Tibial artery (tissue), 4 donors: ENCODE measurements at regions not wholly inside any gene's neighbourhood (a gene's known extent, or its start where the extent isn't known, plus 50 kb on each side); places are given as distances from the start of the nearest gene placed in this dataset.
"Not testable (repeated sequence)": the region's sequence is repeated elsewhere in the genome, so short reads cannot be mapped to it uniquely, and the experiment has no call there.

Experiments used
- DNase-seq, 2 donors: peaks; one replicate each; pipeline ENCODE4 v3.0.0-alpha.2; 2019
- H3K27ac ChIP-seq, 2 donors: fragments of 200-600 bp; sonication (generic) in 1 of 2; 1 replicate in 1 of 2; 2 replicates in 1 of 2; pipeline ENCODE4 v1.5.1; 2018 to 2019; ENCODE audit warnings: mild to moderate bottlenecking in 1 of 2
- H3K27me3 ChIP-seq, 2 donors: fragments of 200-600 bp; sonication (generic) in 1 of 2; one replicate each; pipeline versions ENCODE4 v1.5.1 to v1.6.0; 2016 to 2019
- H3K36me3 ChIP-seq, 3 donors: fragments of 200-600 bp; sonication (generic) in 2 of 3; one replicate each; pipeline ENCODE4 v1.5.1; 2016 to 2019; ENCODE audit warnings: mild to moderate bottlenecking in 2 of 3
- H3K4me1 ChIP-seq, 4 donors: fragments of 200-600 bp; sonication (generic) in 2 of 4; 1 replicate in 3 of 4; 2 replicates in 1 of 4; pipeline ENCODE4 v1.5.1; 2016 to 2019
- H3K4me3 ChIP-seq, 2 donors: fragments of 200-600 bp; sonication (generic) in 1 of 2; 1 replicate in 1 of 2; 2 replicates in 1 of 2; pipeline ENCODE4 v1.5.1; 2018 to 2019; ENCODE audit warnings: mild to moderate bottlenecking in 2 of 2
- H3K9me3 ChIP-seq, 3 donors: fragments of 200-600 bp; sonication (generic) in 1 of 3; one replicate each; pipeline ENCODE4 v1.5.1; 2016 to 2019
- intact Hi-C: fragments of 100-400 bp; cut with DNase I; formaldehyde crosslinking; loops from one replicate; pipeline ENCODE4 v1.15.0; 2023; ENCODE audit warnings: low total_unique reads
- TF ChIP-seq, protein P1 (sequence below), 2 experiments: fragments of 200-600 bp in 1 of 2; fragments of 450-650 bp in 1 of 2; IDR thresholded peaks; one replicate each; pipeline ENCODE4 v1.5.1; 2017 to 2019; ENCODE audit warnings: antibody characterized with exemption in 2 of 2, mild to moderate bottlenecking in 1 of 2, moderate library complexity in 1 of 2

DNA sequence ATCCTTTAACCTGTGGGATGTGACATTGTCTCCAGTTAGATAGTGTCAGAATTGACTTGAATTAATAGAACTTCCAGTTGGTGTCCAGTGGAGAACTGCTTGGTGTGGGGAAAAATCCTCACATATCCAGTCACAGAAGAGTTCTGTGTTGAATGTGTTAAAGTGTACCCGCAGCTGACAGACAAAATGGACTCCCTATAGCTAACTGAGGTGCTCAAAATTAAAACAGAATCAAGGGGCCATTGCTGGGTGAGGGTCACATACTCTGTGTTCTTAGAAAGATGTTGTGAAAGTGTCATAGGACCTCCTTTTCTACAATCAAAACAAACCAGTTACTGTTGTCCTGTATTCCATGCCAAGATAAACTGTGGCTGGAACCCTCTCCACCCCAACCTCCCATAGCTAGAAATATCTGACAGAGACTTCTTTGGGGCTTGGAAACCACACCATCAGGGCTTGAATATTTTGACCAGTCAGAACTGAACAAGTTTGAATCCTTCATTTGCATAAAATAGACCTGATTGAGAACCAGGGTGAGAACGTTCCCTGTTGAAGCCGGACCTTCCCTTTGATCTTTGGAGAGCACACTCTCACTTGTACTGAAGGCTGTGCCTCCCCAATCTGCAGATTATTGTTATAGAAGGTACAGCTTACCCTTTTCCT lies 164.0 kb upstream of the ZNF608 start:
- DNase-seq = no peak
- peaks cover 0 to 53% (median 33%) of the 10 kb centered on the region in 4 donors for H3K4me1 ChIP-seq
- no peaks in the 10 kb centered on the region for H3K27me3 ChIP-seq
- H3K27ac ChIP-seq = no peak overlapping the region
- intact Hi-C loops = no loop called here
- no peaks in the 10 kb centered on the region for H3K9me3 ChIP-seq
- no peaks in the 10 kb centered on the region for H3K36me3 ChIP-seq
- TF ChIP-seq, protein P1, sequence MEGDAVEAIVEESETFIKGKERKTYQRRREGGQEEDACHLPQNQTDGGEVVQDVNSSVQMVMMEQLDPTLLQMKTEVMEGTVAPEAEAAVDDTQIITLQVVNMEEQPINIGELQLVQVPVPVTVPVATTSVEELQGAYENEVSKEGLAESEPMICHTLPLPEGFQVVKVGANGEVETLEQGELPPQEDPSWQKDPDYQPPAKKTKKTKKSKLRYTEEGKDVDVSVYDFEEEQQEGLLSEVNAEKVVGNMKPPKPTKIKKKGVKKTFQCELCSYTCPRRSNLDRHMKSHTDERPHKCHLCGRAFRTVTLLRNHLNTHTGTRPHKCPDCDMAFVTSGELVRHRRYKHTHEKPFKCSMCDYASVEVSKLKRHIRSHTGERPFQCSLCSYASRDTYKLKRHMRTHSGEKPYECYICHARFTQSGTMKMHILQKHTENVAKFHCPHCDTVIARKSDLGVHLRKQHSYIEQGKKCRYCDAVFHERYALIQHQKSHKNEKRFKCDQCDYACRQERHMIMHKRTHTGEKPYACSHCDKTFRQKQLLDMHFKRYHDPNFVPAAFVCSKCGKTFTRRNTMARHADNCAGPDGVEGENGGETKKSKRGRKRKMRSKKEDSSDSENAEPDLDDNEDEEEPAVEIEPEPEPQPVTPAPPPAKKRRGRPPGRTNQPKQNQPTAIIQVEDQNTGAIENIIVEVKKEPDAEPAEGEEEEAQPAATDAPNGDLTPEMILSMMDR (IDR thresholded peaks at IDR 0.05) = no peak
- no peak overlapping the region for H3K4me3 ChIP-seq

DNA sequence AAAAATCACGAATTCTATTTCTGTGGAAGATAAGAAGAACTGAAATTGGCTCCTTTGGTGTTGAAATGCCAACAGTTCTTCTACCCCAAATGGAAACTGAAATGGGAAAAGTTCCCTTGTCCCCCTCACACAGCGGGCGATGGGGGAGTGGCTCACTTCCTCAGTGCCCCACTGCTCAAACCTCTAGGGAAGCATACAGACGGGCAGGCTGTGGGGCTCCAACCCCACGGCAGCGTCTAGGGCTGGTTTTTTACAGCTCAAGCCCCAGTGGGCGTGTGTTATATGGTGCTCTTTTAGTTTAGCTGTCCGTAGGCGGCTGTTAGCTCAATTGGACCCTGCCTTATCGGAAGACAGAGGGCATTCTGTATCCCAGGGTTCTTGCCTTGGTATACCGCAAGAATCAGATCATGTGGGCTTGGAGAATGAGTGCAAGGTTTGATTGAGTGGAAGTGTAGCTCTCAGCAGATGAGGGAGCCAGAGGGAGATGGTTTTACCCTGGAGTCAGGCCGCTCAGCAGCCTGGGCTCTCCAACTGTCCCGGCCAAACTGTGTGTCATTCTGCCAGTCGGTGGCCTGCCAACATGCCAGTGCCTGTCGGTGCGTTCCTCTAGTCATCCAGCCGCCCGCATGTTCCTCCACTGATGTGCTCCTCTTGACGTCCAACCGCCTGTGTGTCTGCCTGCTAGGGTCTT lies 166.3 kb upstream of the ZNF608 start:
- Histone ChIP-seq H3K4me1 (peaks cover 0 to 33% (median 19%) of the 10 kb centered on the region in 4 donors), H3K9me3 (no peaks in the 10 kb centered on the region), H3K36me3 (no peaks in the 10 kb centered on the region), H3K4me3 (no peak overlapping the region), H3K27ac (no peak overlapping the region), H3K27me3 (no peaks in the 10 kb centered on the region)
- intact Hi-C loops = no loop called here
- TF ChIP-seq, protein P1 (IDR thresholded peaks at IDR 0.05) = no peak
- no peak for DNase-seq

DNA sequence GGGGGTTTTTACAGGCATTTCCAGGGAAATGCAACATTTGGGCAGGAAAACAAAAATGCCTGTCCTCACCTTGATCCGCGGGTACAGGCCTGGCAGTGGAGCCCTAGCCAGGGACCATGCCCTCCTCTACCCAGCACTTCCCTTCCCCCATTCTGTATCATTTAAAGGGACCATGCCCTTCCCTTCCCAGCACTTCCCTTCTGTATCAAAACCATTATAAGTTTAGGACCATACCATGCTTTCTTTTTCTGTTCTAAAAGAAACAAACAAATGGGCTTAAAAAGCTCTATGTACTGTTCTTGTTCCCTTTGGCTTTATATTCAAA lies 166.9 kb upstream of the ZNF608 start:
- H3K36me3 ChIP-seq = no peaks in the 10 kb centered on the region
- H3K27me3 ChIP-seq = no peaks in the 10 kb centered on the region
- peaks cover 0 to 27% (median 18%) of the 10 kb centered on the region in 4 donors for H3K4me1 ChIP-seq
- H3K27ac ChIP-seq = no peak overlapping the region
- no peaks in the 10 kb centered on the region for H3K9me3 ChIP-seq
- DNase-seq = no peak
- TF ChIP-seq, protein P1 (IDR thresholded peaks at IDR 0.05) = no peak
- no peak overlapping the region for H3K4me3 ChIP-seq
- intact Hi-C loops = no loop called here

DNA sequence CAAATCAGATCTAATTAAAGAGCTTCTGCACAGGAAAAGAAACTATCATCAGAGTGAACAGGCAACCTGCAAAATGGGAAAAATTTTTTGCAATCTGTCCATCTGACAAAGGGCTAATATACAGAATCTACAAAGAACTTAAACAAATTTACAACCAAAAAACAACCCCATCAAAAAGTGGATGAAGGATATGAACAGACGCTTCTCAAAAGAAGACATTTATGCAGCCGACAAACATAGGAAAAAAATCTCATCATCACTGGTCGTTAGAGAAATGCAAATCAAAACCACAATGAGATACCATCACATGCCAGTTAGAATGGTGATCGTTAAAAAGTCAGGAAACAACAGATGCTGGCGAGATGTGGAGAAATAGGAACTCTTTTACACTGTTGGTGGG lies 169.9 kb upstream of the ZNF608 start:
- H3K4me3 ChIP-seq, H3K9me3 ChIP-seq, H3K36me3 ChIP-seq: not testable (repeated sequence)

DNA sequence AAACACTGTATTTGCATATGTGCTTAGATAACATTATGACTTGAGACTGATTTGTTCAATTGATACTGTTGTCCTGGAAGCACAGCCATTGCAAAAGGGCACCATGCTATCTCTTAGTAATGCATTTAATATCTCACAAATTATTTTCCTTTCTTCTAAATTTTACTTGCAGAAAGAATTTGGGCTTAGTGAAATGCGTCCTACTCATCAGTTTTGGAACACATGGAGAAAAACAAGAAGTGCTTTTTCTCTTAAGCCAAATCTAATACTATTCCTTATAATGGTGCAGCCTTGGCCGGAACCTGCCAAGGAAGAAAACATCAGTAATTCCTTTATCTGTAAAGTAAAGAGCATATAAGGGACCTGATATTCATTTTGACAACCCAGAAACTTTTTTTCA lies 172.2 kb upstream of the ZNF608 start:
- Histone ChIP-seq H3K36me3 (no peaks in the 10 kb centered on the region), H3K27me3 (no peaks in the 10 kb centered on the region), H3K9me3 (no peaks in the 10 kb centered on the region), H3K4me1 (peaks cover 0 to 11% (median 0%) of the 10 kb centered on the region in 4 donors), H3K27ac (no peak overlapping the region), H3K4me3 (no peak overlapping the region)
- intact Hi-C loops = no loop called here
- TF ChIP-seq, protein P1 (IDR thresholded peaks at IDR 0.05) = no peak
- no peak for DNase-seq

More for the DNA sequence above, 169.9 kb upstream of the ZNF608 start:
- intact Hi-C loops, H3K4me1 ChIP-seq, H3K27ac ChIP-seq, DNase-seq, H3K27me3 ChIP-seq: not testable (repeated sequence)

DNA sequence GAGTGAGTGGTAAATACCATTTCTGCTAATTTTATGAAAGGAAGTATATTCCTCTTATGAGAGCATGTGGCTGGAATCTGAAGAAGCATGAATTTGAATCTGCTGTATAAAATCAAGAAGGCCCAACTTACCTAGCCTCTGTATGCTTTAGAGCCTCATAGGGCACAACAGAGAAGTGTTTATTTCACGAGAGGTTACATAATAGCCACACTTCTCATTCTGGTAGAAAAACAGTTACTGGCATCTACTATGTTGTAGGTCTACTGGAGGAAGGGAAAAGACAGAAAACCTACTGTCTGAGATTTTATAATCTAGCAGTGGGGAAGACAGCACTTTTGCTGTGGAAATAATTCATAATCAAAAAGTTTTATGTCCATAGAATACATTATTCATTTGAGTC lies 172.6 kb upstream of the ZNF608 start:
- no peak overlapping the region for H3K4me3 ChIP-seq
- no peaks in the 10 kb centered on the region for H3K9me3 ChIP-seq
- TF ChIP-seq, protein P1 (IDR thresholded peaks at IDR 0.05) = no peak
- intact Hi-C loops = no loop called here
- H3K4me1 ChIP-seq = peaks cover 0 to 11% (median 0%) of the 10 kb centered on the region in 4 donors
- no peak overlapping the region for H3K27ac ChIP-seq
- no peak for DNase-seq
- no peaks in the 10 kb centered on the region for H3K36me3 ChIP-seq
- no peaks in the 10 kb centered on the region for H3K27me3 ChIP-seq
